ENCODE measurements at regions not wholly inside any gene's neighbourhood (a gene's known extent, or its start where the extent isn't known, plus 50 kb on each side); places are given as distances from the start of the nearest gene placed in this dataset.

DNA sequence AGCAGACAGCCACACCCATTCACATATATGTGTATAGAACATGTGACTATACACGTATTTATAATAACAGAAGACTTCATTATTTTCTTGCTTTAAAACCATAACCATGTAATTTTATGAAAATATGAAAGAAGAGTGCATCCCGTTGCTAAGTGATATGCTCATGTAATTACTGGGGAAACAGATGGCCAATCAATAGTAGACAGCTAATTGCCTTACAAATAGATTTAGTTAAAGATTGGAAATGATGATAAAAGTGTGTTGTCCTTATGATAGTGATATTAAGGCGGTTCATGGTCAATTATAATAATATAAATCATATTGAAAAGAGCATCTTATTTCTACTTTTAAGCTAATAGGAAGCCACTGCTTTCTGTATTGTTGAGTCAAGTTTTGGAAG lies 95.9 kb downstream of the RFC3 start:
- TF ChIP-seq CTCF (IDR thresholded peaks at IDR 0.05): no peak
- TF ChIP-seq POLR2A (IDR thresholded peaks at IDR 0.05): no peak

Data from testis (tissue), 2 donors.